Spinal cord (tissue), 9 donors: ENCODE measurements at regions not wholly inside any gene's neighbourhood (a gene's known extent, or its start where the extent isn't known, plus 50 kb on each side); places are given as distances from the start of the nearest gene placed in this dataset.

Source experiments
- DNase-seq, 6 donors: peaks; one replicate each; pipeline versions ENCODE4 v3.0.0 to v3.0.0-alpha.2; 2013 to 2015; ENCODE audit warnings: low spot score in 6 of 6, low read depth in 4 of 6
- H3K27ac ChIP-seq: one replicate; pipeline ENCODE4 v1.5.1; 2013; ENCODE audit warnings: low read depth, low read length, control low read depth
- H3K27me3 ChIP-seq: one replicate; pipeline ENCODE4 v1.6.1; 2013; ENCODE audit warnings: low read length; ENCODE audit not compliant: control insufficient read depth, insufficient read depth
- H3K36me3 ChIP-seq: one replicate; pipeline ENCODE4 v1.6.1; 2013; ENCODE audit warnings: low read length; ENCODE audit not compliant: control insufficient read depth, insufficient read depth
- H3K4me1 ChIP-seq: one replicate; pipeline ENCODE4 v1.6.1; 2013; ENCODE audit warnings: low read length; ENCODE audit not compliant: control insufficient read depth, insufficient read depth
- H3K4me3 ChIP-seq: one replicate; pipeline ENCODE4 v1.5.1; 2013; ENCODE audit warnings: low read depth, low read length, control low read depth
- H3K9me3 ChIP-seq: one replicate; pipeline ENCODE4 v1.6.1; 2013; ENCODE audit warnings: low read length; ENCODE audit not compliant: control insufficient read depth, insufficient read depth
- WGBS: methylation state at CpG from one replicate; pipeline ENCODE4 v1.1.5; 2013; ENCODE audit warnings: missing lambda C conversion rate; ENCODE audit not compliant: insufficient coverage; 5-methylcytosine and 5-hydroxymethylcytosine counted together
- donor health status: healthy.

- no CpG with 5 or more reads among the region's 3 CpGs for WGBS
- Histone ChIP-seq H3K27me3 (no peaks in the 10 kb centered on the region), H3K9me3 (no peaks in the 10 kb centered on the region), H3K4me3 (no peak overlapping the region), H3K27ac (no peak overlapping the region), H3K36me3 (no peaks in the 10 kb centered on the region), H3K4me1 (no peaks in the 10 kb centered on the region)
- DNase-seq = peak in 1 of 6 donors; percentile 6
Observed at GRCh38 chr1:82465024-82465423, 664.3 kb downstream of the ADGRL2 start.

GRCh38 chr1:82464362-82465001, 663.7 kb downstream of the ADGRL2 start:
- peak in 2 of 6 donors; percentile 52 to 90 for DNase-seq
- Histone ChIP-seq H3K27me3 (no peaks in the 10 kb centered on the region), H3K4me3 (no peak overlapping the region)

GRCh38 chr1:82463951-82464350, 663.2 kb downstream of the ADGRL2 start:
- H3K27ac ChIP-seq = no peak overlapping the region
- DNase-seq = peak in 2 of 6 donors; percentile 45 to 82
- H3K9me3 ChIP-seq = no peaks in the 10 kb centered on the region
- H3K4me1 ChIP-seq = no peaks in the 10 kb centered on the region
- WGBS = no CpG with 5 or more reads among the region's 1 CpG
- H3K27me3 ChIP-seq = no peaks in the 10 kb centered on the region
- H3K36me3 ChIP-seq = no peaks in the 10 kb centered on the region
- no peak overlapping the region for H3K4me3 ChIP-seq

More at GRCh38 chr1:82464362-82465001, 663.7 kb downstream of the ADGRL2 start:
- no peaks in the 10 kb centered on the region for H3K9me3 ChIP-seq
- H3K36me3 ChIP-seq = no peaks in the 10 kb centered on the region
- no peaks in the 10 kb centered on the region for H3K4me1 ChIP-seq
- no peak overlapping the region for H3K27ac ChIP-seq
- WGBS = 0% methylated on average over 1 of the region's 3 CpGs

- H3K4me1 ChIP-seq = no peaks in the 10 kb centered on the region
- H3K27ac ChIP-seq = no peak overlapping the region
- H3K27me3 ChIP-seq = no peaks in the 10 kb centered on the region
- peak in 1 of 6 donors; percentile 11 for DNase-seq
- no peak overlapping the region for H3K4me3 ChIP-seq
- no peaks in the 10 kb centered on the region for H3K36me3 ChIP-seq
- no CpG with 5 or more reads among the region's 1 CpG for WGBS
- H3K9me3 ChIP-seq = no peaks in the 10 kb centered on the region
Observed at GRCh38 chr1:82462366-82462765, 661.6 kb downstream of the ADGRL2 start.

- DNase-seq = no peak
- WGBS = no CpG with 5 or more reads among the region's 1 CpG
- H3K4me1 ChIP-seq = no peaks in the 10 kb centered on the region
- no peaks in the 10 kb centered on the region for H3K36me3 ChIP-seq
- H3K27me3 ChIP-seq = no peaks in the 10 kb centered on the region
- no peak overlapping the region for H3K27ac ChIP-seq
- H3K4me3 ChIP-seq = no peak overlapping the region
- peaks cover 3% of the 10 kb centered on the region for H3K9me3 ChIP-seq
Observed at GRCh38 chr1:82455342-82455741, 654.6 kb downstream of the ADGRL2 start.

- Histone ChIP-seq H3K27me3 (no peaks in the 10 kb centered on the region), H3K4me1 (no peaks in the 10 kb centered on the region), H3K4me3 (no peak overlapping the region), H3K36me3 (no peaks in the 10 kb centered on the region), H3K27ac (no peak overlapping the region), H3K9me3 (peaks cover 3% of the 10 kb centered on the region)
- WGBS = 92% methylated on average over 3 of the region's 3 CpGs
- no peak for DNase-seq
Observed at GRCh38 chr1:82454431-82454830, 653.7 kb downstream of the ADGRL2 start.

- no peaks in the 10 kb centered on the region for H3K4me1 ChIP-seq
- WGBS = no CpG with 5 or more reads among the region's 1 CpG
- H3K27ac ChIP-seq = no peak overlapping the region
- no peak for DNase-seq
- no peaks in the 10 kb centered on the region for H3K36me3 ChIP-seq
- H3K27me3 ChIP-seq = no peaks in the 10 kb centered on the region
- H3K9me3 ChIP-seq = peaks cover 4% of the 10 kb centered on the region
- H3K4me3 ChIP-seq = no peak overlapping the region
Observed at GRCh38 chr1:82453511-82454185, 652.9 kb downstream of the ADGRL2 start.

- Histone ChIP-seq H3K36me3 (no peaks in the 10 kb centered on the region), H3K27me3 (no peaks in the 10 kb centered on the region), H3K4me3 (no peak overlapping the region), H3K4me1 (no peaks in the 10 kb centered on the region), H3K9me3 (peaks cover 4% of the 10 kb centered on the region), H3K27ac (no peak overlapping the region)
- no peak for DNase-seq
Observed at GRCh38 chr1:82452096-82452495, 651.4 kb downstream of the ADGRL2 start.

GRCh38 chr1:82451191-82451590, 650.5 kb downstream of the ADGRL2 start:
- no peaks in the 10 kb centered on the region for H3K4me1 ChIP-seq
- no peak overlapping the region for H3K27ac ChIP-seq
- H3K36me3 ChIP-seq = no peaks in the 10 kb centered on the region
- 96% methylated on average over 2 of the region's 2 CpGs for WGBS
- peaks cover 4% of the 10 kb centered on the region for H3K9me3 ChIP-seq
- no peaks in the 10 kb centered on the region for H3K27me3 ChIP-seq
- no peak overlapping the region for H3K4me3 ChIP-seq
- no peak for DNase-seq

- DNase-seq = no peak
- no peaks in the 10 kb centered on the region for H3K27me3 ChIP-seq
- H3K9me3 ChIP-seq = peaks cover 4% of the 10 kb centered on the region
- WGBS = 100% methylated on average over 1 of the region's 4 CpGs
- no peaks in the 10 kb centered on the region for H3K4me1 ChIP-seq
- H3K4me3 ChIP-seq = no peak overlapping the region
- no peak overlapping the region for H3K27ac ChIP-seq
- H3K36me3 ChIP-seq = no peaks in the 10 kb centered on the region
Observed at GRCh38 chr1:82449506-82450057, 648.8 kb downstream of the ADGRL2 start.
